Mucosa of rectum (tissue), 2 donors: ENCODE measurements at regions not wholly inside any gene's neighbourhood (a gene's known extent, or its start where the extent isn't known, plus 50 kb on each side); places are given as distances from the start of the nearest gene placed in this dataset.

ENCODE experiments used
- H3K27ac ChIP-seq, 2 donors: one replicate each; pipeline ENCODE4 v1.7.0; 2013; ENCODE audit warnings: inconsistent platforms in 2 of 2, low read depth in 2 of 2, low read length in 2 of 2
- H3K27me3 ChIP-seq, 2 donors: one replicate each; pipeline ENCODE4 v1.7.0; 2013; ENCODE audit warnings: low read length in 2 of 2; ENCODE audit not compliant: control insufficient read depth in 2 of 2, insufficient read depth in 2 of 2
- H3K36me3 ChIP-seq, 2 donors: one replicate each; pipeline ENCODE4 v1.7.0; 2013; ENCODE audit warnings: low read length in 2 of 2; ENCODE audit not compliant: control insufficient read depth in 2 of 2, insufficient read depth in 2 of 2
- H3K4me1 ChIP-seq, 2 donors: one replicate each; pipeline ENCODE4 v1.7.0; 2013; ENCODE audit warnings: low read length in 2 of 2, mild to moderate bottlenecking in 1 of 2; ENCODE audit not compliant: control insufficient read depth in 2 of 2, insufficient read depth in 2 of 2
- H3K4me3 ChIP-seq, 2 donors: one replicate each; pipeline ENCODE4 v1.7.0; 2013; ENCODE audit warnings: low read length in 2 of 2
- H3K9ac ChIP-seq, 2 donors: one replicate each; pipeline ENCODE4 v1.7.0; 2013; ENCODE audit warnings: low read length in 2 of 2, low read depth in 1 of 2, mild to moderate bottlenecking in 1 of 2
- H3K9me3 ChIP-seq, 2 donors: one replicate each; pipeline ENCODE4 v1.7.0; 2013; ENCODE audit warnings: low read length in 2 of 2; ENCODE audit not compliant: control insufficient read depth in 2 of 2
- donor health status: healthy.
- donor health status: Normal muscosa, but diverticular disease.

DNA sequence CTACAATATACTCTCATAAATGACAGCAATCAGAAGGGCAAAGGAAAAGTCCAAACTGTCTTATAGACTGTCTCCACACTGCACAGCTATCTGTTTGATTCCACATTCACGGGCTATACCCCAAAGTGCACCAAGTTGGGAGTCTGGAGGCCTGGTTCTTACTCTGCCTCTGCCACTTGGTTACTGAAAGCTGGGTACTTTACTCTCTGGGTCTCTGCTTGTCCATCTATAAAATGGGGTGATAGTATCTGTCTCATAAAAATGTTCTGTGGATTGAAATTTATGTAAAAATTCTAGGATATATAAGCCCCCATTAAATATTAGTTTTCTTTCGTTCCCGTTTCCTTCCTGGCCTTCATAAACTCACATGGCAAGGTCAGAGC lies 86.5 kb downstream of the CD164 start:
- peak overlapping the region; percentile 15 to 28 for H3K4me3 ChIP-seq
- no peaks in the 10 kb centered on the region for H3K36me3 ChIP-seq
- peak overlapping the region; percentile 89 to 91 for H3K27ac ChIP-seq
- H3K4me1 ChIP-seq, result peaks cover 36 to 68% of the 10 kb centered on the region in 2 donors
- peak overlapping the region in 1 of 2 donors; percentile 51 for H3K9ac ChIP-seq
- no peaks in the 10 kb centered on the region for H3K9me3 ChIP-seq
- no peaks in the 10 kb centered on the region for H3K27me3 ChIP-seq

DNA sequence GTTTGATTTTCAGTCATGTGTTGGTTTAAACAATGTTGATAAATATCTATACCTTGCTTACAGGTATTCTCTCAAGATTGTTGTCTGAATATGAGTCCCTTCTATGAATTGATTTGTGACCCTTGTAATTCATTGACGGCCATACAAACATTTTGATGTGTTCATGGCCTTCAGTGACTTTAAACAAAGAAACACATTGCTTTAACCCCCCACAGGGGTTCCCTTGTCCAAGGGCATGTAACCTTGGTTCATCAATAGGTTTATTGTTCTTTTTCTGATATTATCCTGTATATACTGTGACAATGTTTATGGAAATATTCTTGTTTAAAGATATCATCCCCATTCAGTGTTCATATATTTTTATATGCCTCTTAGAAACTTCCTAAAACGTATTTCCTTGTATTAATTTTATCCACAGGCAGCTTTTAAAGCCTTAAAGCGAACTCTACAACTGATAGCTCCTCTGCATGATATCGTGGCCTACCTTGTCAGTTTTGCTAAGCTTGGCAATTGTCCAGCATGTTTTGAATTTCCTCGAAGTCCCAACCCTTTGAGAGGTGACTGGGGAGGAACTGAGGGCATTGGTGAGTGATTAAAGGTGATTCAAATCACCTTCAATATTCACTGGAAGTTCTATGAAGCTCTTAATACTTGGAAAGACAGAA lies 87.0 kb downstream of the CD164 start:
- H3K36me3 ChIP-seq, result no peaks in the 10 kb centered on the region
- no peaks in the 10 kb centered on the region for H3K9me3 ChIP-seq
- peak overlapping the region in 1 of 2 donors; percentile 51 for H3K9ac ChIP-seq
- peak overlapping the region; percentile 89 to 91 for H3K27ac ChIP-seq
- H3K27me3 ChIP-seq, result no peaks in the 10 kb centered on the region
- H3K4me3 ChIP-seq, result peak overlapping the region; percentile 15 to 28
- peaks cover 36 to 66% of the 10 kb centered on the region in 2 donors for H3K4me1 ChIP-seq

- Histone ChIP-seq H3K9me3 (no peaks in the 10 kb centered on the region), H3K36me3 (no peaks in the 10 kb centered on the region), H3K4me1 (peaks cover 34 to 61% of the 10 kb centered on the region in 2 donors), H3K27me3 (no peaks in the 10 kb centered on the region), H3K27ac (peak overlapping the region; percentile 89 to 91), H3K9ac (peak overlapping the region in 1 of 2 donors; percentile 17), H3K4me3 (no peak overlapping the region)
These were observed 89.2 kb downstream of the CD164 start for GRCh38 chr6:109292983-109293586.

DNA sequence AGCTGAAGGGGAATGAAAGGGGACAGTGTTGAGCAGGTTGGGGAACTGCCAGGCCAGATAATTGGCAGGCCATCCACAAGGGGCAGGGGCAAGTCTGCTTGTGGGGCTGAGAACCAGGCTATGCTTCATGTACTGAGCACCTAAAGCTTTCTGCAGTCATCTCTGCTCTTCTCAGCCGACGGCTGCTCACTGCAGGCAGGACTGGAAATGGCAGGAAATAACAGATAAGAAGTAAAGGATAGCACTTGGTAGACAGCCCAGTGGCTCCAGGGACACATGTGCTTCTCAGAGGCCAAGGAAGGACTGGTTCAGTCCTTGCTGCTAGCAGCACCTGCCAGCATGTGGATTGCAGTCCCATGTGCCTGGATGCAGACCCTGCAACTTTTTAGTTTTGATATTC lies 89.8 kb downstream of the CD164 start:
- no peaks in the 10 kb centered on the region for H3K9me3 ChIP-seq
- H3K4me1 ChIP-seq, result peaks cover 27 to 54% of the 10 kb centered on the region in 2 donors
- H3K27ac ChIP-seq, result peak overlapping the region; percentile 64 to 80
- peak overlapping the region in 1 of 2 donors; percentile 3 for H3K9ac ChIP-seq
- H3K27me3 ChIP-seq, result no peaks in the 10 kb centered on the region
- H3K4me3 ChIP-seq, result no peak overlapping the region
- no peaks in the 10 kb centered on the region for H3K36me3 ChIP-seq

DNA sequence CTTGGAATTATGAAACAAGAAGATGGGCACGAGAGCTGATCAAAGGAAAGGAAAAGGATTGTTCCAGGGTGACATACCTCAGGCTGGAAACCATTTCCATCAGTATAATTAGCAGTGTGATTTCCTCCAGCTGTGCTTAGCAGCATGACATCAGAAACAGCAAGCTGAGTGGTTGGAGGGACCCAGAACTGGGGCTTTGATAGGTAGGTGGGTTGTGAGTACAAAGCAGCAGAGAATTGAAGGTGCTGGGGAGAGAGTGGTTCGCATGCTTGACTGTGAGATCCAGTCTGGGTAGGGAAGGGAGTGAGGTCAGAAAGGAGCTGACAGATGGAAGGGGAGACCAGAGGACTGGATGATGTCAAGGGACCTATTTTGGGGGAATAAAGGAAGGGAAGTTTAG lies 90.4 kb downstream of the CD164 start:
- Histone ChIP-seq H3K27ac (peak overlapping the region; percentile 64 to 80), H3K36me3 (no peaks in the 10 kb centered on the region), H3K27me3 (no peaks in the 10 kb centered on the region), H3K4me3 (no peak overlapping the region), H3K9ac (no peak overlapping the region), H3K9me3 (no peaks in the 10 kb centered on the region), H3K4me1 (peaks cover 26 to 49% of the 10 kb centered on the region in 2 donors)

DNA sequence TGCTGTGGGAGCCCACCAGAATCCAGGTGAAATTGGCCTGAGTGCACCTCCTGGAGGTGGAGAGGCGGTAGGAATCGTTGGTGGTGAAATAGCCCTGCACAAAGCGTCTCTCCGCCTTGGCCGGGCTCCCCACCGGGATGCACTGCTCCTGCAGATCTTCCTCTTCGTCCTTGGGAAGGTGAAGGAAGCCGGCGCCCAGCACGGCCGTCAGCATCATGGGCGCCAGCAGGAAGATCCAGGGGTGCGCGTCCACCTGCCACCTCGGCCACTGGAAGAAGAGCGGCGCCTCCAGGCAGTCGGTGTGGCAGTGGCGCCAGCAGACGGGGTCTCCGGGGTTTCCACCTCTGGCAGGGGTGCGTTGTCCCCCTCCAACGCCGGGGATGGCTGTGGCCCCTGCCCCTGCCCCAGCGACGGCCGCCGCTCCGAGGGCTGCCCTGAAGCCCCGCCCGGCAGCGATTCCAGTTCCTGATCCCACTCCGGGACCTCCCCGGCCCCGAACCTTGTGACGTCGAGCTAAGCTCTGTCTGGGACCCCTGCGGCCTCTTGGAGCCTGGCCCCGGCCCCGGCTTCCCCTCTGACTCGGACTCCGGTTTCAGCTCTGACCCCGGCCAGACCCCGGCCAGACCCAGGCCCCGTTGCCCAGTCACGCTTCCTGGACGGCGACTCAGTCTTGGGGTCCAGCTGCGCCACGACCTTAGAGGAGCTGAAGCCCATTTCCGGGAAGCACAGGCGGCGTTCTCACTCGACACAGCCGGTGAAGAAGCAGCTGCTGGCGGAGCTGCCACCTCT lies 91.9 kb downstream of the CD164 start:
- H3K27ac ChIP-seq, result no peak overlapping the region
- H3K36me3 ChIP-seq, result no peaks in the 10 kb centered on the region
- H3K4me1 ChIP-seq, result peaks cover 13 to 36% of the 10 kb centered on the region in 2 donors
- no peaks in the 10 kb centered on the region for H3K27me3 ChIP-seq
- no peak overlapping the region for H3K9ac ChIP-seq
- no peaks in the 10 kb centered on the region for H3K9me3 ChIP-seq
- no peak overlapping the region for H3K4me3 ChIP-seq

DNA sequence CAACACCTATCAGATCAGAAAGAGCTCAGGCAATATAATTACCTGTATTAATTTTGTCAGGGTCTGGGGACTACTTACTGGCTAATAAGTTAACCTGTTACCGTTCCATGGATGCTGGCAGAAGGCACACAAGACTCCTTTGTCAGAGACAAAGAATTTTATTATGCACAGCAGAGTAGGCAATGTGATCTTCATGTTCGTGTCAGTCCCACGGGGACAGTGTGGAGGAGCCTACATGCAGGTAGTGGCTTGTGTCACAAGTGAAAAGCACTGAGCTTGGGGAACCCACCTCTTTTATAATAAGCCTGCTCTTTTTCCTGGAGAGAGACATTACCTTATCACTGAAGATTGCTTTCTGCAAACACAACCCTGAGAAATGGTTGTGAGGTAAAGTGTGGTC lies 96.9 kb downstream of the CD164 start:
- no peaks in the 10 kb centered on the region for H3K27me3 ChIP-seq
- no peaks in the 10 kb centered on the region for H3K36me3 ChIP-seq
- H3K9ac ChIP-seq, result no peak overlapping the region
- no peak overlapping the region for H3K27ac ChIP-seq
- peaks cover 0 to 3% of the 10 kb centered on the region in 2 donors for H3K4me1 ChIP-seq
- H3K9me3 ChIP-seq, result no peaks in the 10 kb centered on the region
- H3K4me3 ChIP-seq, result no peak overlapping the region

GRCh38 chr6:109284675-109285074 lies 97.6 kb downstream of the CD164 start:
- Histone ChIP-seq H3K9me3 (no peaks in the 10 kb centered on the region), H3K4me1 (peaks cover 0 to 3% of the 10 kb centered on the region in 2 donors), H3K36me3 (no peaks in the 10 kb centered on the region), H3K9ac (no peak overlapping the region), H3K27ac (no peak overlapping the region), H3K27me3 (no peaks in the 10 kb centered on the region), H3K4me3 (no peak overlapping the region)

DNA sequence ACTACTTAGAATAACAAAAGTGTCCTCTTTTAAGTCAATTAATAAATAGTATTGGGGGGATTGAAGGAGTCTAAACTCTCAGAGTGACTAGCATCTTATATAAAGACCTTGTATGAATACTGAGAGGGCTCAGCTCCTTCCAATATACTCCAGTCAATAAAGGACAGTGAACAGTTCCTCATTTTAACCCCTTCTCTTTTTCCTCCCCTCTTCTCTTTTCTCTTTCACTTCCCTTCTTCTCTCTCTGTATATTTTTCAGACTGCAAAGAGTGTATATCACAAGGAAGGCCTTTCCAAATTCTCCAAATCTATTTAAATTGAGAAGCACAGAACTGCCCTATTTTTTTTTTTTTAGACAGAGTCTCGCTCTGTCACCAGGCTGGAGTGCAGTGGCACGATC lies 99.5 kb downstream of the CD164 start:
- no peaks in the 10 kb centered on the region for H3K9me3 ChIP-seq
- H3K36me3 ChIP-seq, result no peaks in the 10 kb centered on the region
- H3K9ac ChIP-seq, result no peak overlapping the region
- peaks cover 0 to 3% of the 10 kb centered on the region in 2 donors for H3K4me1 ChIP-seq
- H3K27me3 ChIP-seq, result no peaks in the 10 kb centered on the region
- H3K4me3 ChIP-seq, result no peak overlapping the region
- no peak overlapping the region for H3K27ac ChIP-seq

GRCh38 chr6:109279628-109280027 lies 102.6 kb downstream of the CD164 start:
- H3K36me3 ChIP-seq, result no peaks in the 10 kb centered on the region
- no peak overlapping the region for H3K4me3 ChIP-seq
- H3K4me1 ChIP-seq, result no peaks in the 10 kb centered on the region
- no peak overlapping the region for H3K9ac ChIP-seq
- no peaks in the 10 kb centered on the region for H3K9me3 ChIP-seq
- no peaks in the 10 kb centered on the region for H3K27me3 ChIP-seq
- no peak overlapping the region for H3K27ac ChIP-seq
